Activated CD4-positive, CD25-positive, alpha-beta regulatory T cell treated with anti-CD3 and anti-CD28 coated beads, Interleukin-2, amount 50 U/mL, for 72 hours (primary cell): ENCODE measurements at regions not wholly inside any gene's neighbourhood (a gene's known extent, or its start where the extent isn't known, plus 50 kb on each side); places are given as distances from the start of the nearest gene placed in this dataset.

Experiments used
- DNase-seq: peaks from one replicate; pipeline ENCODE4 v3.0.0; 2021

- DNase-seq: no peak
These were observed 93.4 kb upstream of the PTCH1 start for GRCh38 chr9:95610006-95610785.

GRCh38 chr9:95609426-95609825, 92.7 kb upstream of the PTCH1 start:
- no peak for DNase-seq

GRCh38 chr9:95608341-95608740, 91.6 kb upstream of the PTCH1 start:
- no peak for DNase-seq

GRCh38 chr9:95607507-95607906, 90.7 kb upstream of the PTCH1 start:
- no peak for DNase-seq

- no peak for DNase-seq
These were observed 89.9 kb upstream of the PTCH1 start for GRCh38 chr9:95606489-95607350.

GRCh38 chr9:95605816-95606488, 89.2 kb upstream of the PTCH1 start:
- no peak for DNase-seq

GRCh38 chr9:95605101-95605500, 88.3 kb upstream of the PTCH1 start:
- DNase-seq: no peak

GRCh38 chr9:95598236-95598635, 81.5 kb upstream of the PTCH1 start:
- no peak for DNase-seq

GRCh38 chr9:95595721-95596295, 79.0 kb upstream of the PTCH1 start:
- no peak for DNase-seq

GRCh38 chr9:95592931-95593330, 76.2 kb upstream of the PTCH1 start:
- no peak for DNase-seq

GRCh38 chr9:95588724-95589588, 72.2 kb upstream of the PTCH1 start:
- DNase-seq: no peak

GRCh38 chr9:95587021-95587964, 70.5 kb upstream of the PTCH1 start:
- DNase-seq: no peak

GRCh38 chr9:95586326-95586725, 69.6 kb upstream of the PTCH1 start:
- DNase-seq: no peak

- no peak for DNase-seq
These were observed 69.1 kb upstream of the PTCH1 start for GRCh38 chr9:95585824-95586223.

GRCh38 chr9:95584176-95584575, 67.4 kb upstream of the PTCH1 start:
- no peak for DNase-seq

- DNase-seq: no peak
These were observed 65.1 kb upstream of the PTCH1 start for GRCh38 chr9:95581900-95582299.

GRCh38 chr9:95580812-95581761, 64.3 kb upstream of the PTCH1 start:
- DNase-seq: no peak

- DNase-seq: no peak
These were observed 58.2 kb upstream of the PTCH1 start for GRCh38 chr9:95574866-95575553.

GRCh38 chr9:95574176-95574575, 57.4 kb upstream of the PTCH1 start:
- no peak for DNase-seq
